Fibroblast of peridontal ligament (primary cell): ENCODE measurements at regions not wholly inside any gene's neighbourhood (a gene's known extent, or its start where the extent isn't known, plus 50 kb on each side); places are given as distances from the start of the nearest gene placed in this dataset.

Source experiments
- DNase-seq: peaks from one replicate; pipeline ENCODE4 v3.0.0-alpha.2; 2010; ENCODE audit errors: extremely low read depth

DNA sequence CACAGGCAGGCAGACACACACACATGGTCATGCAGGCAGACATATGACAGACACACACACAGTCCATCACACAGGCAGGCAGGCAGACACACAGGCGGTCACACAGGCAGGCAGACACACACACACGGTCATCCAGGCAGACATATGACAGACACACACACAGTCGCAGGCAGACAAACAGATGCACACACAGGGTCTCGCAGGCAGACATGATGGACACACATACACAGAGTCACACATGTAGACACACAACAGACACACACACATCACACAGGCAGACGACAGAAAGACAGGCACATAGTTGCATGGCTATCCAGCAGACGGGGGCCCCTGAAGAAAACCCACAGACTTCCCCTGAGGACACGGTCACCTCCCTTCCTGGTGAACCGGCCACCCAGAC lies 135.4 kb downstream of the NCOR2 start:
- no peak for DNase-seq

DNA sequence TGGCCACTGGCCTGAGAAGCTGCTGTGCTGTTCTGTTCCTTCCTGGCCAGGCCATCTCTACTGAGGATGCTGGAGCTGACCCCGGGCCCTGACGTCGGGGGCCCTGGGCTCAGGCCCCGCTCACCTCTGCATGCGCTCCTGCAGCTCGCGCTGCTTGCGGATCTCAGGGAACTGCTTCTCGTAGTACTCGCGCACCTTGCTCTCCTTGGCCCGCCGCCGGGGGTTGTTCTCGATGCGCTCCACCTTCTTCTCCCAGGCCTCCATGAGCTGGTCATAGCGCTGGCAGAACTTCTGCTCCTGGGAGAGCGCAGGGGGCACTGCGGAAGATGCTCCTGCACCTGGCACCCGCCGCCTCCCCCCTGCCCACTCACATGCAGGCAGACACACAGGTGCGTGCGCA lies 135.6 kb downstream of the RFLNA start:
- no peak for DNase-seq

DNA sequence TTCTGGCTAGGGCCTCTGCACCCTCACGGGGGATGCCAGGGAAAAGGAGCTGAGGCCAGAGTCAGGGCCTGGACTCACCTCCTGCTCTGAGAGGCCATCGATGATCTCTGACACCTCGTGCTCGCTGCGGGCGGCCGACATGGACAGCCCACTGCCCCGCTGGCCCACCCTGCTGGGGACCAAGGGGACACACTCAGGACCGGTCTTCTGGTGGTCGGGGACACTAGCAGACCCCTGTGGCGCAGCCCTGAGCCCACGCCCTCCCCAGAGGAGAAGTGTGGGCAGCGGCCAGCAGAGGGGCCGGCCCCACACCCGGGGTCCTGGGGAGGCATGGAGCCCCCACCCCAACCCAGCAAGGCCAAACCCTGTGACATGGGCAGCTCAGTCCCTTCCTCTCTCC lies 134.6 kb downstream of the RFLNA start:
- DNase-seq, result no peak

DNA sequence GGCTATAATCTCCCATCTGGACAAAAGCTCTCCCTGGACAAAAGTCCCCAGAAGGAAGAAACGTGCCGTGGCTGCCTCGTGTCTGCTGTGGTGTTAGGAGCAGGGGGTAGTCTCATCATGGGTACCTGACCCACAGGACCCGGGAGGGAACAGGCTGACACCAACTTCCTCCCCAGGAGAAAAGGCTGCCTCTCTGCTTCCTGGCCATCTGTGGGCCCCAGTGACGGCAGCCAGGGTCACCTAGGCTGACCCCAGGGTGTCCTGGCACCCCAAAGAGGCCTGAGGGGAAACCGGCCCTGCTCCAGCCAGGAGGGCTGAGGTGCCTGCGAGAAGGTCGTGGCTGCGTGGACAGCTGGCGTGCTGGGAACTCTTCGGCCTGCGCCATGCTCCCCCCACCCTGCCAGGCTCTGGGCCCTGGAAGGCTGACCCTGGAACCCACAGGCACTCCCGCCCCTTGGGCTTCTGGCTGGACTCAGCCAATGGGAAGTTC lies 133.9 kb downstream of the RFLNA start:
- no peak for DNase-seq

DNA sequence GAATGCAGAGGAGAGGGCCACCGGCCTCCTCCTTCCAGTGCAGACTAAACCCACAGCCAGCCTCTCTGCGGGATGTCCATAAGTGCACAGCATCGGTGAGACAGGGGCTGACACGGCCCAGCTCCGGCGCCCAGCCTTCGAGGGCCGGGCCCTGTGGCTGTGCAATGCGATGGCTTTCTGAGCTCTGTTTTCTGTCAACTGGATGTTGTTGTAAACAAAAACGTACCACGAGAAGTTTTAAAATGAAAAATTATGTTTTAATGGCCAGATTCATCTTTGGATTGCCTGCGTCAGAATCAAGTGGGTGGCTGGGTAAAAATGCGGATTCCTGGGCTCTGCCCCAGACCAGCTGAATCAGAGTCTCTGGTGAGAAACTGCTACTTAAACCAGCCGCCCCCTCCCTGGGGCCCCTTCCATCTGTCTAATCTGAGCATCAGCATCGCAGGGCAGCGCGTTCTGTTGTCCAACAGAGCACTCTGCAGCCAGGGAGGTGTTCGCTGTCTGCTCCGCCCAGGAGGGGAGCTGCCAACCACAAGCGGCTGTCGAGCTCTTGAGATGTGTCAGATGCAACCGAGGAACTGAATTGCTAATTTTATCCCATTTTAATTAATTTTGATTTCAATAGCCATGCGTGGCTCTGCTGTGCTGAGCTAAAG lies 133.4 kb downstream of the RFLNA start:
- DNase-seq, result peak; percentile 34

DNA sequence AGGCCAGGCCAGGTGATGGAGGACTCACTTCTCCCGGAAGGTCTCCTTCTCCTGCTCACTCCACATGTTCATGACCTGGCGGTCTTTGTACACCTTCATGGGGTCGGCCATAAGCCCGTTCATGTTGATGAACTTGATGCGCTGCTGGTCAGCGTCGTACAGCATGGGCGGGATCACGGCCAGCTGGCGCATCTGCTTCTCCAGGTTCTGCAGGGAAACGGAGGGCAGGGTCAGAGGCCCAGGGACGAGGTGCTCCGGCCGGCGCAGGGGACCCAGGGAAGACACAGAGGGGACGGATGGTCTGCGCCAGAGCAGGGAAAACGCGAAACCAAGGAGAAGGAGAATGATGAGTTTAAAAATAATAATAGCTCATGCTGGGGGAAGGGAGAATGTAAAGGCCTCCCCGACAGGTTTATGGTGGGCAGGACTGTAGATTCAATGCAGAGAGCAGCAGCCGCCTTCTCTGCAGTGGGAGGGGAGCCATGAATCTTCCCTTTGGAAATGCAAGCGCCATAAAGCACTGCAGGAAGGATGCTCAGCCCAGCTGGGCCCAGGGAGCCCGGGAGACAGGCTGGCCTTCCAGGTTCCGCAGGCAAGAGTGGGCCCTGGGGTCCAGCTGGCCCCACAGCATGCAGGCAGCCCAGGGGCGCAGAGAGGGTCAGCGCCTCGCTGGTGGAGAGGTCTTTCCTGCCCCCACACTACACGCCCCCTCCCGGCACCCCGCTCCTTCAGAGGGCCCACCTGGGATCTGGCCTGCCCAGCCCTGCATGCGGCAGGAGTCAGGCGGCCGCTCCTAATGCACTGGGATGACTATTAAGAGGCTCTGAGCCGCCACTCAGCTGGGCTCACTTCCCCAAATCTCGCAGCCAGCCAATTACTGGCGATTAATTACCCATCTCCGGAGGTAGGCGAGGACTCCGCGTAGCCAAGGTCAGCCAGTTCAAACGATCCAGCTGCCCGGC lies 132.0 kb downstream of the RFLNA start:
- DNase-seq, result no peak

DNA sequence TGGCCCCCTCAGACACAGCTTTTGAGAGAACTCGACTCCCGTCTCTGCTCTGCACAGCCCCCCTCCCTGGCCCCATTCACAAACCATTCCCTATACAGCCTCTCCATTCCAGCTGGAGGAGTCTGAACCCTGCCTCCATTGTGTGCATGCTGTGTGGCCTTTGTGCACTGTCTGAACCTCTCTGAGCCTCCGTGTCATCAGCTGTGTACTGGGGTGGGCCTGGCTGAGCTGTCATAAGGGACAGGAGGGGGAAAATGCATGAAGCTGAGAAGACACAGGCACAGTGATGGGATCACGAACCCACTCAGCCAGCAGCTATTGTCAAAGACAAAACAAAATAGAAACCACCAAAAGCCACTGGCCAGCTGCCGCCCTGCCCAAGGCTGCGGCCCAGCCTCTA lies 130.8 kb downstream of the RFLNA start:
- DNase-seq, result no peak

DNA sequence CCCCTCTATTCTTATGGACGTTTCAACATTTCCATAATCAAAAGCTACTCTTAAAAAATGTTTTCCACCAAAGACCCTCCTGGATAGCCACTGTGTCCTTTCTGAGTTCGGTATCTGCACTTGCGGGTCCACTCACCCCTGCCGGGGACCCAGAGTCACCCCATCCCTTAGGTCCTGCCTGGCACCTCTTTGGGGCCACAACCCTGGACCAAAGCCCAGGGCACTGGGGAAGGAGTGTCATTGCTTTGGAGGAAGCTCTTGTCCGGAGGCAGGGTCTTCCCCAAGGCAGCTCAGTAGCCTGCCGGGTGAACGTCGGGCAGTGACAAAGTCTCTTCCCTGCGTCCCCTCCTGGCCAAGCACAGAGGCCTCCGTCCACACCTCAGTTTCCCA lies 129.6 kb downstream of the RFLNA start:
- DNase-seq, result no peak

DNA sequence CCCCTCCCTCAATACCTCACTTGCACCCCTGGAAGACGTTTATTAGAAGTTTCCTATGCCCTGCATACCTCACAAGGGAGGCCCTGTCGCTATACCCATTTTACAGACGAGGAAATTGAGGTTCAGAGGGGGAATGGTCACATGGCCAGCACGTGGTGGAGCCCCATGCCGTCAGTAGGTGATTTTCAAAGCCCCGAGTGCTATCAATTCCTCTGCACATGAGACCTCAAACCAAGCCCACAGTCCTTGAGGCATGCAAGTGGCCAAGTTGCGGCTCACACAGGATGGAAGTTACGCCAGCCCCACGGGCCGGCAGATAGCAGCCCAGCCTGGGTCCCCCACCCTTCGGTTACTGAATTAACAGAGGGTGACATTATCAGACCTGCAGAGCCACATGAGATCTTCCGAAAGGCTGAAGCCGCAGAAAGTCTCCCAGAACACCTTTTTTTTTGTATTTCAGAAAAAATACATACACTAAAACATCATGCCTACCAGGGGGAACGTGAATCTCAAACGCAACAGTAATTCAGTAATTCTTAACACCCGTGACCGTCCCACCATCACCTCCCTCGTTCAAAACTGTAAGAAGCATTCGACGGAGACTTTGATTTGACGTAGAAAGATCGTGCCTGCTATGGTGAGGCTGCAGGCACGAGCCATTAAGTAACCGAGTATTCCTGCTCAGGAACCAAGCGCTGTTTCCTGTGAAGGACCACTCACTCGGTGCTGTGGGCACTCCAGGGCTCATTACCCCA lies 129.0 kb downstream of the RFLNA start:
- no peak for DNase-seq

DNA sequence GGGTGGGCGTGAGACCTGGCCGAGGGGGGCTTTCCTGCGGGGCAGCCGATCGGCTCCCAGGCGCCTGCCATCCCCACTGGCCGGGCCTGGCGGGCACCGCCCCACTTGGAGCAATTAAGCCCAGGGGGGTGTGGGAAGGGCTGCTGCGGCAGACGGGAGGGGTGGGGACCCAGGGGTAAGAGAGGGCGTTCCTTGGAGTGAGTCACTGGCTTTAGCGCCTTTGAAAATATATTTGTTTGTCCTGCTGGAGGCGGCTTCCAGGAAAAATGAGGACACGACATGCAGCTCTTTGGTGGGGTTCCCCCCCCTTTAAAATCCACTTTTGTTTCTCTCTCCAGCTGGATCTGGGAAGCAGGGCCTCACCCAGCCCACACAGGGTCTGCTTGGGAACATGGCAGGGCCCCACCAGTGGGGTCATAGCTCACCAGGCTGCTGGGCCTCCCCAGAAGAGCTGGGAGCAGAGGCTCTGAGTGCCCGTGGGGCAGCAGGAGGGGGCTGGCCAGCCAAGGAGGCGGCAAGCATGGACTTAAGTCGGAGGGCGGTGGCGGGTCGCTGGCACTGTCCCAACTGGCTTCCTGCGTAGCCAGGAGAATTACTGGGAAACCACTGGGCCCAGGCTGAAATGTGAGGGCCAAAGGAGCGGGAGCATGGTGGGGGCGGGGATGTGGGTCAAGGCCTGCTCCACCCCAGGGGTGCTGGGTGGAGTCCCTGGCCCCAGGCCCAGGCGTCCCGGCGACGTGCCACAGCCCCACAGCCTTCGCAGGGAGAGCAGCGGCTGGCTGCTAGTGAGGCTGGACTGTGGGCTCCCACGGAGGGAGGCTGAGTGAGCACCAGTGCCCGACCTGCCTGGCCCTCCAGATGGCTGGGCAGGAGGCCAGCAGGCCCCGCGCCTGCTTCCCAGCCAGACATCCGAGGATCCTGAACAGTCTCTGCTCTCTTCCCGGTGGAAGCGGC lies 128.0 kb downstream of the RFLNA start:
- DNase-seq, result peak; percentile 92

DNA sequence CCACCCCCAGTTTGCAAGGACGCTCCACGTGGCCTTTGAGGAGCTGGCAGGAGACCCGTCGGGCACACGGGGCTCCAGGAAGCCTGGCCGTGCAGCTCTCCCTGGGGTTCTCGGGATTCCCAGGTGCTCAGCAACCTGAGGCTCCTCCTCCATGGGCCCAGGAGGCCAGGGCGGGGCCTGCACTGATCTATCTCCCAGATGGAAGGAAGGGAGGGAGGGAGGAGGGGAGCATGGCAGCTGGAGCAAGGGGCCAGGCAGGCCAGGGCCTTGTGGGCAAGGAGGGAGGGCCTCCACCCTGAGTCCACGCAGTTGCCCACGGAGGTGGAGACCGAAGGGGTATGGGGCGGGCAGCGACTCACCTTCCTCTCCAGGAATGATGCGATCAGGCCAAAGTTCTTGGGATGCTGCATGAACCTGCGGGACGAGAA lies 127.3 kb downstream of the RFLNA start:
- DNase-seq, result no peak

DNA sequence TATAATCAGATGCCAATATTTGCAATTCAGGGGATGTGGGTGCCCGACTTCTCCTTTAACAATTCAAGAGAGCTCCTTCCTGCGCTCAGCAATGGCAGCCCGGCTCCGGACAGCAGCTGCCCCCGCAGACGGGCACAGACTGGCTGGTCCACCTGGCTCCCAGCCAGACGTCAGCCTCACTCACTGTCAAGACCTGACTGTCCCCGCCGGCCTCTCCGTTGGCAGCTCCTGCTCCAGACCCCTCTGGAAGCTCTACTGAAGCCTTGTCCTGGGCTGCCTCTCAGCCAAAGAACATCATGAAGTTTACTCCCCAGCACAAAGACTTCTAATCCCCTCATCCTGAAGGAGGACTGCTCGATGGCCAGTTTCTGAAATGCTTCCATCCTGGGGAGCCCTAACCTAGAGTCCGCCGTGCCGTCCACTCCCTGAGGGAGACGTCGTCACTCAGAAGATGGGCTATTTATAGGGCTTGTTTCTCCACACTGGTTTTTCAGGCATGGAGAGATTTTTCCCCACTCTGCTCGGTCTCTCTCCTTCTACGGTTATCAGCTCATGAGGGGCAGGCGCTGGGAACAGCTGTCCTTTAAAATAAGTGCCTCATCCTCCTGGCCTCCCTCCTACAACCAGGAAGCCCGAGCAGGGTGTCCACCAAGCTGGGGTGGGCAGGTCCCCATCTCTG lies 126.2 kb downstream of the RFLNA start:
- DNase-seq, result no peak

DNA sequence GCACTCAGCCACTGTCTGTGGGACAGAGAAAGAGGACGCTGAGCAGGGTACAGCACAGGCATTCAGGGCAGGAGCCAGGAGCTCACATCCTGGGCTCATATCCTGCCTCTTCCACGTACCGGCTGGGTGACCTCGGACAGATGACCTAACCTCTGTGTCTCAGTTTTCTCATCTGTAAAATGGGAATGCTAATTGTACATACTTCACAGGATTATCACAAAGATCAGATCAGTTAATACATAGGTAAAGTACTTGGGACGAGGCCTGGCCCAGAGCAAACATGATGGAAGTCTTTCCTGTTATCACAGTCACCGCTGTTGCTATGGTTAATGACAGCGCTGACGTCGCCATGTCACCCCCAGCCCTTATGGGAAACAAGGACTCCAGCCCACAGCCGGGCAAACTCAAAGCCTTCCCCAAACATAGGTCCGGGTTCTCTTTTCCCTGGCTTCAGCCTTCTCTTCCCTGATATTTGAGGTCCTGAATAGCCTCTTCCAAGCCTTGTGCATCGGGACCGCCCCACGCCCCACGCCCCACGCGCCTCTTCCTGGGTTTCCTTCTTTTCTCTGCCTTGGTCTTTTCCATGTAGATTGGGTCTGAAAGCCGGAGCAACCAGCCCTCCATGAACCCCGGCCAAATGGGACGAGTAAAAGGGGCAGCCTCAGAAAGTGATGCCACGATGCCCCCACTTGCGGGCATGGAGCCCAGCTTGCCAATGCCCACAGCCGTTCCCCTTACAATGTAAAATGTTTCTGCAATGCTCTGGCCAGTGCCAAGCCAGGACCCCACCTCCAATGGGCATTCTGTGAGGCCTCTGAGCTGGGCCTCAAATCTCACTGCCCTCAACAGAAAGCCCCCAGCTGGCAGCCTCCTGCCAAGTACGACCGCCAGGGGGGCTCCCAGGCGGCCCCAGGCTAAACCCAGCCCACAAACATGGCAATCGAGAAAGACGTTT lies 125.4 kb downstream of the RFLNA start:
- no peak for DNase-seq

DNA sequence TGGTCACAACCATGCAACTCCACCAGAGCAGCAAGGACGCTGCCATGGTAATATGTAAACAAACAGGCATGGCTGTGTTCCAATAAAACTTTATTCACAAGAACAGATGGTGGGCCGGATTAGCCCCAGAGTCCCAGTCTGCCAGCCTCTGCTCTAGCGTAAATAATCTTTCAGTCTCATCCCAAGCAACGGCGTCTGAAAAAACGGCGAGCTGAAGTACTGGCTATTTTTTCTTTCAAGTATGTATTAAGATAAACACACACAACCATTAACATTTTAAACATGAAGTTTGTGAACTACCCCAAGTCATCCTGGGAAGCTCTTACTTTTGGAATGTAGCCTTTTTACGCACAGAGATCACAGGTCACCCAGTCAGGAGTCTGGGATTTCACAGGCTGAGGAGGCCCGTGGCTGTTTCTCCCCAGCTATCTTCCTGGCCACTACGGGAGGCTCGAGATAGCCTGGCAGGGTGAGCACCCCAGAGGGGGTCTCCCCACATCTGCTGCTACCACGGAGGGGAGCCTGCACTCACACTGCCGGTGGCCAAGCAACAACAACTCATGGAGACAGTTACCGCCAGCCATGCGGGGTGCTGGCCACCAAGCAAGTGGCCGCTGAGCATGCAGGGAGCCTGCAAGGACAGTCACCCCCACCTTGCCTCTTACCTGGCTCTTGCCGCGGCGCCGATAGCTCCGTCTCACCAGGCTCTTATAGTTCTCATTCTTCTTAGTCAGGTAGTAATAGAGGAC lies 124.6 kb downstream of the RFLNA start:
- no peak for DNase-seq

DNA sequence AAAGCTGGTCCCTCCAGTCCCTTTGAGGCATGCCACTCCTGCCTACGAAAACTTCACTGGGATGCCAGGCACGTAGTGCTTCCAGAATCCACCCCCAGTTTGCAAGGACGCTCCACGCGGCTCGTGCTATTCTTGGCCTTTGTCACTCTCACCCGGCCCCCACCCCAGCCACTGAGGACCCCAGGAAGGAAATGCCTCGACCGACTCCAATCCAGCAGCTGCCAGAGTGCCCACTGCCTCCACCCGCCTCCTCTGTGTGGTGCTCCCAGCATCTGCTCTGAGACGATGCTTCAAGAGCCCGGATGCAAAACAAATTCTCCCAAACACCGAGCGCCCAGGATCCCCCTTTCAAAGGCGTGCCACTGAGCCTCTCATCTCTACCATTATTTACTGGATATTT lies 123.9 kb downstream of the RFLNA start:
- no peak for DNase-seq

DNA sequence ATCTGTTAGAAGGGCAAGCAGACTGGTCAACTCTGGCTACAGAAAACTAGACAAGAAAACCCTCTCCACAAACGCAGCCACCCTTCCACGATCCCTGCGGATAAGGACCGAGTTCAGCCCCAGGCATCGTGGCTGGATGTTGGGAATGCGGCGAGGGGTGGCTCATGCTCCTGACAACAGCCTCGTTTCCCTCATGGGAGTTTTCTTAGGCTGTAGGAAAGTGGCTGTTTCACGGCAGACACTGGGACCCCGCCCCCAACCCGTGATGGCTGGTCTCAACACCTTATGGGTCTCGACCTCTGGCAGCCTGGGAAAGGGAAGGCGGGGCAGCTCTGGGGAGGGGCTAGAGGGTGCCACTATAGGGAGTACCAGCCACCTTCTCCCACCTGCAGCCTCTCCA lies 123.3 kb downstream of the RFLNA start:
- no peak for DNase-seq

DNA sequence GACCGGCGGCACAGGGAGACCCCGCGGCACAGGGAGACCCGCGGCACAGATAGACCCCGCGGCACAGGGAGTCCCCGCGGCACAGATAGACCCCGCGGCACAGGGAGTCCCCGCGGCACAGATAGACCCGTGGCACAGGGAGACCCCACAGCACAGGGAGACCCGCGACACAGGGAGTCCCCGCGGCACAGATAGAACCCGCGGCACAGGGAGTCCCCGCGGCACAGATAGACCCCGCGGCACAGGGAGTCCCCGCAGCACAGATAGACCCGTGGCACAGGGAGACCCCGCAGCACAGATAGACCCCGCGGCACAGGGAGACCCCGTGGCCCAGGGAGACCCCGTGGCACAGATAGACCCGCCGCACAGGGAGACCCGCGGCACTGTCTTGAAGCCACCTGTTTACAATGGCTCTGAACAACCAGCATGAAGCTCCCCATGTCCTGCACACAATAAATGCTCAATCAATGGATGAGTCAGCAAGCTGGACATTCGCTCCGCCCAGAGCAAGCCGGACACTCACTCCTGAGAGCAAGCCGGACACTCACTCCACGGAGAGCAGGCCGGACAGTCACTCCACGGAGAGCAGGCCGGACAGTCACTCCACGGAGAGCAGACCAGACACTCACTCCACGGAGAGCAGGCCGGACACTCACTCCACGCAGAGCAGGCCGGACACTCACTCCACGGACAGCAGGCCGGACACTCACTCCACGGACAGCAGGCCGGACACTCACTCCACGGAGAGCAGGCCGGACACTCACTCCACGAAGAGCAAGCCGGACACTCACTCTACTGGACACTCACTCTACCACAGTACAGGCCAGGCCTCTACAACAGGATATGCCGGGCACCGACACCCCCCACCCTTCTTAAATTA lies 121.9 kb downstream of the RFLNA start:
- no peak for DNase-seq

DNA sequence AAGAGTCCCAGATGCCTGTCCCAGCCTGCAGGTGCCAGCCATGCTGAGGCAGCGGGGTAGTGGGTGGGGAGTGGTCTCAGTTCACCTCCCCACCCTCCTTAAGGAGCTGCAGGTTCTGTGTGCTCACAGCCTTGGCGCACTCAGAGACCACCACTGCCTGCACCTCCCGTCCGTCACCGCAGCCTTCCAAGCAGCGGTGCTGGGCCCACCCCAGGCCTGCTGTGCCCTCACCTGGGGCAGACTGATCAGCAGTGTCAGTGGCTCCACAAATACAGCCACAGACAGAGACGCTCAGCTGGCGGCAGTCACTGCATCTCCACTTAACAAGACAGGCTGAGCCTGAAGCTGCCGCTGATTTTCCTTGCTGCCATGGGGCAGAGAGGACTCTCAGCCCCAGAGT lies 120.2 kb downstream of the RFLNA start:
- no peak for DNase-seq
